ENCODE measurements at regions not wholly inside any gene's neighbourhood (a gene's known extent, or its start where the extent isn't known, plus 50 kb on each side); places are given as distances from the start of the nearest gene placed in this dataset.

DNA sequence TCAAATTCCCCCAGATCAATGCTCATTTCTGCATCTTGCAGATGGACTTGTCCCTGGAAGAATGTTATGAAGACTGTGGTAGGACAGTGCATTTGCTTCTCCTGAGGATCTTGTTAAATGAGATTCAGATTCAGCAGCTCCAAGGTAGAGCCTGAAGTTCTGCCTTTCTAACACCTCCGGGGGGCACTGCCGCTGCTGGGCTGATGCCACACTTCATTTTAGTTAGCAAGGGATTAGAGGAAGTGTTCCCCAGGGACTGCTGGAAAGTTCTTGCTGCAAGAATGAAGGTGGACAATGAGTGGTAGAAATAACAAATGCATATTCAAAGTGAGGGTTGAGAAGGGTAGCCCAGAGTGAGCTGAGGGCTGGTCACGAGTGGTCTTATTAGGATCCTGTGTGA lies 434.3 kb upstream of the AKR1E2 start:
- ATAC-seq (ENCODE audit: low read depth) (no peak), DNase-seq (no peak)
- CTCF ChIA-PET, result no interaction called here
- Mint-ChIP-seq H3K4me1 (no peaks in the 10 kb centered on the region), H3K27ac (no peak overlapping the region), H3K27me3 (peaks cover 7% of the 10 kb centered on the region), H3K36me3 (ENCODE audit: low read depth) (no peaks in the 10 kb centered on the region), H3K4me3 (no peak overlapping the region), H3K9me3 (no peaks in the 10 kb centered on the region)
- intact Hi-C loops (cut with micrococcal nuclease), result no loop called here
- POLR2A ChIA-PET, result no interaction called here
- TF ChIP-seq, protein P1, sequence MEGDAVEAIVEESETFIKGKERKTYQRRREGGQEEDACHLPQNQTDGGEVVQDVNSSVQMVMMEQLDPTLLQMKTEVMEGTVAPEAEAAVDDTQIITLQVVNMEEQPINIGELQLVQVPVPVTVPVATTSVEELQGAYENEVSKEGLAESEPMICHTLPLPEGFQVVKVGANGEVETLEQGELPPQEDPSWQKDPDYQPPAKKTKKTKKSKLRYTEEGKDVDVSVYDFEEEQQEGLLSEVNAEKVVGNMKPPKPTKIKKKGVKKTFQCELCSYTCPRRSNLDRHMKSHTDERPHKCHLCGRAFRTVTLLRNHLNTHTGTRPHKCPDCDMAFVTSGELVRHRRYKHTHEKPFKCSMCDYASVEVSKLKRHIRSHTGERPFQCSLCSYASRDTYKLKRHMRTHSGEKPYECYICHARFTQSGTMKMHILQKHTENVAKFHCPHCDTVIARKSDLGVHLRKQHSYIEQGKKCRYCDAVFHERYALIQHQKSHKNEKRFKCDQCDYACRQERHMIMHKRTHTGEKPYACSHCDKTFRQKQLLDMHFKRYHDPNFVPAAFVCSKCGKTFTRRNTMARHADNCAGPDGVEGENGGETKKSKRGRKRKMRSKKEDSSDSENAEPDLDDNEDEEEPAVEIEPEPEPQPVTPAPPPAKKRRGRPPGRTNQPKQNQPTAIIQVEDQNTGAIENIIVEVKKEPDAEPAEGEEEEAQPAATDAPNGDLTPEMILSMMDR (IDR thresholded peaks at IDR 0.05), result no peak

DNA sequence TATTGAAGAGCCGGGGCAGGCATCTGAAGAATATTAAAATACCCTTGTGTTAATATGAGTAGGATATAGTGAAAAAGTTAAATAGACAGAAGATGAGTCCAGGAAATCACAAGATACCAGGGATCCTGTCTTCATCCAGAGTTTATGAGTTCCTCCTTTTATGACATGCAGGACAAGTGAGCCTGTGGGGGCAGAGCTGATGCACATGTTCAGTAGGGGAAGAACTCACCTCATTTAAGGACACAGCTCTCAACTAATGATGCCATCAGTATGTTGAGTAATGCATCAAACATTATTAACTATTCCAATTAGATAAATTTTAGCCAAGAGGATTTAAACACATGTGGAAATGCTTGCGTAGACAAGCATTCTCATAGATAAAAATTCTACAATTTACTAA lies 435.8 kb upstream of the AKR1E2 start:
- no peaks in the 10 kb centered on the region for H3K9me3 Mint-ChIP-seq
- H3K27me3 Mint-ChIP-seq, result peaks cover 7% of the 10 kb centered on the region
- ChIA-PET CTCF (no interaction called here), POLR2A (no interaction called here)
- ATAC-seq (ENCODE audit: low read depth) (no peak), DNase-seq (no peak)
- intact Hi-C loops (cut with micrococcal nuclease), result no loop called here
- H3K4me1 Mint-ChIP-seq, result no peaks in the 10 kb centered on the region
- no peak overlapping the region for H3K27ac Mint-ChIP-seq
- TF ChIP-seq, protein P1 (IDR thresholded peaks at IDR 0.05), result no peak
- no peak overlapping the region for H3K4me3 Mint-ChIP-seq
- H3K36me3 Mint-ChIP-seq (ENCODE audit: low read depth), result no peaks in the 10 kb centered on the region

DNA sequence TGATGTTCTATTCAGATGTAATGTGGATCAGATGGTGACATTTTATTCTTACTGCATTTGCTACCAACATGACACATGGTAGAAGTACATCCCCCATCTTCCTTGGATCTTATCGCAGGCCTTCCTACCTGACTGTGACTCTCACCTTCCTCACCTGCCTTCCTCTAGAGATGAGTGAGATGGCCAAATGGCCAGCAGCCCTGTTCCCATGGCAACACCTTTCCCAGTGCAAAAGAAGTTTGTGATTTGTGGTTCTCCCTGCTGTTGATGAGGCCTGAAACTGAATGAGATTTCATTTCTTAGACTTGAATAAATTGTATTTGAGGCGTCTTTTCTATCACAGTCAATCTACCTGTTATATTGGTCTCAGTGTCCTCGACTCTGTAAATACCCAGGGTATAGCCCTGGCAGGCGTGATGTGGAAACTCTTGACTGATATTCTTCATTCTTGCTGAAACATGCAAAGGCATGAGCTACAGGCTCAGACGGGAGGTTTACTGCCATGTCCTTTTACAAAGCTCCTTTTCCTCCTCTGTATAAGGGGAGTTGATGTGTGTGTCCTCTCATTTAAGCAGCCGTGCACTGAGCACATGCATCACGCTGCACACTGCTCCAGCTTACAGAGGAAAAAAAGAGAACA lies 440.7 kb upstream of the AKR1E2 start:
- no peaks in the 10 kb centered on the region for H3K4me1 Mint-ChIP-seq
- H3K4me3 Mint-ChIP-seq, result no peak overlapping the region
- intact Hi-C loops (cut with micrococcal nuclease), result no loop called here
- no peaks in the 10 kb centered on the region for H3K36me3 Mint-ChIP-seq (ENCODE audit: low read depth)
- ATAC-seq (ENCODE audit: low read depth) (no peak), DNase-seq (no peak)
- peaks cover 7% of the 10 kb centered on the region for H3K27me3 Mint-ChIP-seq
- ChIA-PET POLR2A (no interaction called here), CTCF (no interaction called here)
- H3K9me3 Mint-ChIP-seq, result no peaks in the 10 kb centered on the region
- TF ChIP-seq, protein P1 (IDR thresholded peaks at IDR 0.05), result no peak
- no peak overlapping the region for H3K27ac Mint-ChIP-seq

DNA sequence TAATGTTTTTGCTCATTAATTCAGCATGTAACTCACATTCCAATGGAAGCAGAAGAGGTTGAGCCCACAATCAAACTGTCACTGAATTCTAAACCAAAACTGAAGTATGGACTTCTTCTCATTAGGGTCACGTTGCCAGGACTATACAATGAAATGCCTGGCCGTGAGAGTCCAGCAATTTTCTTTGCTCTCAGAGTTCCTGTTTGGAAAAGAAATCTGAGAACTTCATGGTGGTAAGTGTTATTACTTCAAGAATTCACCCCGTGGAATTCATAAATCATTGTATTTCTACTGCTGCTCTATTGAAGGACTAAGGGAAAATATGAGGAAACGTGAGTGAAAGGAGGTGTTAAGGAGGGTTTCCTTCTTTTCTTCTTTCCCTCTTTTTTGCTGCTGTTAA lies 441.8 kb upstream of the AKR1E2 start:
- no peaks in the 10 kb centered on the region for H3K36me3 Mint-ChIP-seq (ENCODE audit: low read depth)
- ATAC-seq (ENCODE audit: low read depth) (no peak), DNase-seq (no peak)
- no peak overlapping the region for H3K4me3 Mint-ChIP-seq
- POLR2A ChIA-PET, result no interaction called here
- no peaks in the 10 kb centered on the region for H3K9me3 Mint-ChIP-seq
- no peaks in the 10 kb centered on the region for H3K4me1 Mint-ChIP-seq
- intact Hi-C loops (cut with micrococcal nuclease), result no loop called here
- H3K27ac Mint-ChIP-seq, result no peak overlapping the region
- H3K27me3 Mint-ChIP-seq, result peaks cover 4% of the 10 kb centered on the region
- TF ChIP-seq, protein P1 (IDR thresholded peaks at IDR 0.05), result no peak
- CTCF ChIA-PET, result no interaction called here

DNA sequence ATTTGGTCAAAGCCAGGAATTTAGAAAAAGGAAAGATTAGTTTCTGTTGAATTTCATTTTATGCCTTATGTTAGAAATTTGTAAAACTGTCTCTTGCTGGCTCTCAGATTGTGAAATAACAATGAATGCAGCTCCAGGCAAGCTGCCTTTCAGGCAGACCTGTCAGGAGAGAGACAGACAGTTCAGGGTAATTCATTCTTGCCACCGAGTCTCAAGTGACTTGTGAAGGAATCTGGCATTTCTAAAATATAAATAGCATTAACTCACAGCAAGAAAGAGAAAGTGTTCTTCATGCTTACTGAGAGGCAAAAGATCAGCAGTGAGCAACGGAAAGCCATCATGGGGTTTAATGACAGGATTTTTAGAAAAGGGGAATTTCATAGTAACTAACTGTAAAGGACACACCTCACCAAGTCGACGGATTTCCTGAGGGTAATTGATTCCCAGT lies 442.3 kb upstream of the AKR1E2 start:
- intact Hi-C loops (cut with micrococcal nuclease), result no loop called here
- H3K27me3 Mint-ChIP-seq, result no peaks in the 10 kb centered on the region

More for the DNA sequence above, 442.3 kb upstream of the AKR1E2 start:
- Mint-ChIP-seq H3K9me3 (no peaks in the 10 kb centered on the region), H3K4me1 (no peaks in the 10 kb centered on the region), H3K36me3 (ENCODE audit: low read depth) (no peaks in the 10 kb centered on the region), H3K27ac (no peak overlapping the region), H3K4me3 (no peak overlapping the region)
- ATAC-seq (ENCODE audit: low read depth) (no peak), DNase-seq (no peak)
- TF ChIP-seq, protein P1 (IDR thresholded peaks at IDR 0.05), result no peak
- ChIA-PET CTCF (no interaction called here), POLR2A (no interaction called here)
